Esophagus muscularis mucosa (tissue), 4 donors: ENCODE measurements at regions not wholly inside any gene's neighbourhood (a gene's known extent, or its start where the extent isn't known, plus 50 kb on each side); places are given as distances from the start of the nearest gene placed in this dataset.

Experiments used
- EP300 ChIP-seq: sonication (generic); formaldehyde crosslinking; IDR thresholded peaks from one replicate; pipeline ENCODE4 v1.6.1; 2017; ENCODE audit warnings: antibody characterized with exemption
- POLR2A ChIP-seq: fragments of 450-650 bp; IDR thresholded peaks from one replicate; pipeline ENCODE4 v1.6.1; 2017; ENCODE audit warnings: antibody characterized with exemption, moderate library complexity, mild to moderate bottlenecking, low read depth
- POLR2AphosphoS5 ChIP-seq, 2 donors: sonication (generic); formaldehyde crosslinking; IDR thresholded peaks; one replicate each; pipeline ENCODE4 v1.6.1; 2017; ENCODE audit warnings: antibody characterized with exemption in 2 of 2
- TF ChIP-seq, protein P1 (sequence below), 3 experiments: fragments of 200-600 bp in 2 of 3; fragments of 450-650 bp in 1 of 3; sonication (generic) in 2 of 3; IDR thresholded peaks; one replicate each; pipeline ENCODE4 v1.5.1; 2017 to 2019; ENCODE audit warnings: antibody characterized with exemption in 3 of 3, mild to moderate bottlenecking in 2 of 3, moderate library complexity in 1 of 3

DNA sequence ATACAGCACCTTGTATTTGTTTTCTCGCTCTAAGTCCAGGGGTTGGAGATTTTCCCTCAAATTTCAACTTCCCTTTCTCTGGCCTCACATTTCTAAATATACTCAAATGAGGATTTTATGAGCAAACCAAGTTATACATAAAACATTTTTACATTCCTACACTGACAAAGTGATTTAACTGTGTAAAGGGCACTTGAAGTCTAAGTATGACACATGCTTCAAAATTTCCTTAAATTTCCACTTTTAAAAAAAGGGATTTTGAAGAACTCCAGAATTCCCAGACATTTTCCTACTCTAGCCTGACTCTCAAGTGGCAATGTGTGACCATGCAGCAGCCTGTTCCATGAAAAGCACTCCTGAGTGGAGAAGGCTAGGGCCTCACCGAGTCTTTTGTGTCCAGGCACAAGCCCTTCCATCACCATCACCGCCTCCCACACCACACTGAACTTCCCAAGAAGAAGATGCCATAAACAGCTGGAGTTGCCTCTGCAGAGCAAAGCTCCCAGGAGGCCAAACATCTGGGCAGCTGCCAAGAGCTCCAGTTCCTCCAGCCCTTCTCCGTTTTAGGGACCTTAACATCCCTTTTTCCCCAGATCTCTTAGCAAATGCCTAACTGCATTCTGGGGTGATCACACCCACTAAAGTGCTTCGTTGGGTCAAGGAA lies 68.9 kb downstream of the NCR2 start:
- TF ChIP-seq, protein P1, sequence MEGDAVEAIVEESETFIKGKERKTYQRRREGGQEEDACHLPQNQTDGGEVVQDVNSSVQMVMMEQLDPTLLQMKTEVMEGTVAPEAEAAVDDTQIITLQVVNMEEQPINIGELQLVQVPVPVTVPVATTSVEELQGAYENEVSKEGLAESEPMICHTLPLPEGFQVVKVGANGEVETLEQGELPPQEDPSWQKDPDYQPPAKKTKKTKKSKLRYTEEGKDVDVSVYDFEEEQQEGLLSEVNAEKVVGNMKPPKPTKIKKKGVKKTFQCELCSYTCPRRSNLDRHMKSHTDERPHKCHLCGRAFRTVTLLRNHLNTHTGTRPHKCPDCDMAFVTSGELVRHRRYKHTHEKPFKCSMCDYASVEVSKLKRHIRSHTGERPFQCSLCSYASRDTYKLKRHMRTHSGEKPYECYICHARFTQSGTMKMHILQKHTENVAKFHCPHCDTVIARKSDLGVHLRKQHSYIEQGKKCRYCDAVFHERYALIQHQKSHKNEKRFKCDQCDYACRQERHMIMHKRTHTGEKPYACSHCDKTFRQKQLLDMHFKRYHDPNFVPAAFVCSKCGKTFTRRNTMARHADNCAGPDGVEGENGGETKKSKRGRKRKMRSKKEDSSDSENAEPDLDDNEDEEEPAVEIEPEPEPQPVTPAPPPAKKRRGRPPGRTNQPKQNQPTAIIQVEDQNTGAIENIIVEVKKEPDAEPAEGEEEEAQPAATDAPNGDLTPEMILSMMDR (IDR thresholded peaks at IDR 0.05), result no peak
- TF ChIP-seq POLR2A, result no peak
- no peak for TF ChIP-seq POLR2AphosphoS5 (IDR thresholded peaks at IDR 0.05)
- no peak for TF ChIP-seq EP300
